CD4-positive, alpha-beta T cell treated with Interleukin-15 for 4 hours (primary cell): ENCODE measurements at regions not wholly inside any gene's neighbourhood (a gene's known extent, or its start where the extent isn't known, plus 50 kb on each side); places are given as distances from the start of the nearest gene placed in this dataset.
"Not testable (repeated sequence)": the region's sequence is repeated elsewhere in the genome, so short reads cannot be mapped to it uniquely, and the experiment has no call there.

ENCODE experiments used
- DNase-seq: peaks from one replicate; pipeline ENCODE4 v3.0.0-alpha.2; 2020; ENCODE audit warnings: low spot score

DNA sequence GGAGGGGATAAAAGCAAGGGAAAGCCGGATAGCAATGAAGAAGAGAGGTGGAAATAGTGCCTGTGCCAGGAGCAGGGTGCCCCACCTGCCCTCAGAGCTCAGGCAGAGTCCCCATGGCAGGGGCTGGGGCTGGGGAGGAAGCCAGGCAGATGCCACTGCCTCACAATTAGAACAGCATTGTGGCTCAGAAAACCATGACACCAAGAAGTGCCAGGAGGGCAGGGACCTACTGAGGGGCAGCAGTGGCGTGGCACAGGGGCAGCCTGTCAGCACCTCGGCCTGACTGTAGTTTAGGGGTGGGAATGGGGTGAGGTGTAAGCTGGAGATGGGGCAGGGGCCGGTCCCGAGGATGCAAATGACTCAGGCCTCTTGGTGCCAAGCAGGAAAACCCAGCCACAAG, 532.1 kb upstream of the B3GAT1 start:
- DNase-seq, result no peak

DNA sequence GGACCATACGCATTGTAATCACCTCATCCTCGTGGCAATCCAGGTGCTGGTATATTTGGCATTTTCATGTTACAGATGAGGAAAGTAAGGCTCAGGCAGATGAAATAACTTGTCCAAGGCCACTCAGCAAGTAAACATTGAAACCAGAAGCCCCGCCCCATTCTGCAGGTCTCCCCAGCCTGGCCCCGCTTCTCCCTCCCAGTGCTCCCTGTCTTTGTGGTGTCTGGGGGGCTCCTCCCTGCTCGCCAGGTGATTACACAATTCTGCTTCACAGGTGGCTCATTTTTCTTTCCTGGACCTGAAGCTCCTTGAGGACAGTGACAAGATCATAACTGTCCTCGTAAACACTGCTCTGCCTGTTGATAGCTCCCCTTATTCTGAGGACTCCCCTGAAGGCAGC, 531.5 kb upstream of the B3GAT1 start:
- DNase-seq, result no peak

DNA sequence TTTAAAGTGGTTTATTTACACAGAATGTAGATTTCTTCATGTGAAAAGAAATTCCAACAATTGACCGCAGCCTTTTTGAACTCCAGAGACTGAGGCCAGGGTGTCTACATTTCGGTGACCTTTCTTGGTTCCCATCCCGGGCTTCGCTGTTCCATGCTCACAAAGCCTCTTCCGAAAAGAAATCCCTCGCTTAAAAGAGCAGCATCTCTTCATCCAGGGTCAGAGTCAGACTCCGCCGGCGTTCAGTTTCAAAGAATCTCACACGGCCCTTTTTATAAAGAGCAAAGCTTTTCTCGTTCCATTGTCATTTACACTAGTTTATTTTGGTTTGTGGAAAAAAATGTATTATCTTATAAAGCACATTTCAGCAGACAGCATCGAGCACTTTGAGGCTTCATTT, 530.6 kb upstream of the B3GAT1 start:
- DNase-seq, result no peak

DNA sequence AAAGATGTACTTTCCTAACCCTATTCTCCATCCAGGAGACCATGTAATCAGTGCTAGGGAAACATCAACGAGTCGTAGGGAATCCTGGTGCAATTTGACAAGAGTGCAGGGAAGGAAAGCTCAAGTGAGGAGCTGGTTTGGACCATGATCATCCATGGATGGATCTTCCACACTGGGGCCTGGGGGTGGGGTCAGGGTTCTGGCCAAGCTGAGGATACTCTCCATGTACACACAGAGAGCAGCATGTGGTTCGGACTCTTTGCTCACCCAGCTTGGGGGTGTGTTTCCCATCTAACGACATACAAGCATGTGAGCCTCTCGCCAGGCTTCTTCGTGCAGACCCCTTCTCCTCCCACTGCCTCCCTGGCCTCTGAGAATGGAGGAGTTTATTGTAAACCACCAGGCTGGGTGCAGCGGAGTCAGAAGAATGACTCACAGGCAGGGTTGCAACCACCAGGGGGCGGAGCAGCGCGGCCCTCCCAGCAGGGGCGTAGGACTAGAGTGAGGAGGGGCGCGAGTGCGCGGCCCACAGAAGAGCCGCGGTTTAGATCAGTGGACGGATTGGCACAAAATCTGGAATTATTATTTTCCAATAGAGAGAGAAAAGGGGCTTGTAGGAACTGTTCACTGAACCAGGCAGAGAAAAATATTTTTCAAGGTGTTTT, 530.0 kb upstream of the B3GAT1 start:
- not testable (repeated sequence) for DNase-seq

DNA sequence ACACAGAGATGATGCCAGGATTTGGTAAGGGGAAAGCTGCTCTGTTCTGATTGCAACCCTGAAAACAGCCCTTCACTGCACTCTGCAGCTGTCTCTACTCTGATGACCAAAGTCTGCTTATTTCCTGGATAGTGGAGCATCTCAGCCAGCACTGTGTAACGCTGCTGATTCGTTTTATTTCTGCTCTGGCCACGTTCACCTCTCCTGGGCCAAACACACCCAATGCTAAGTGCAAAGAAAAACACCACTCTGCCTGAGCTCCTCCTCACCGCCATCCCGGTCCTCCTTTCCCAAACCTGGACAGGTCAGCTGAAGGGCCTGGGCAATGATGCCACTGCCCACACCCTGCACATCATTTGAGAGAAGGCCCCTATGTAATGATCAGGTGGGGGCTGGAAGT, 529.3 kb upstream of the B3GAT1 start:
- no peak for DNase-seq

DNA sequence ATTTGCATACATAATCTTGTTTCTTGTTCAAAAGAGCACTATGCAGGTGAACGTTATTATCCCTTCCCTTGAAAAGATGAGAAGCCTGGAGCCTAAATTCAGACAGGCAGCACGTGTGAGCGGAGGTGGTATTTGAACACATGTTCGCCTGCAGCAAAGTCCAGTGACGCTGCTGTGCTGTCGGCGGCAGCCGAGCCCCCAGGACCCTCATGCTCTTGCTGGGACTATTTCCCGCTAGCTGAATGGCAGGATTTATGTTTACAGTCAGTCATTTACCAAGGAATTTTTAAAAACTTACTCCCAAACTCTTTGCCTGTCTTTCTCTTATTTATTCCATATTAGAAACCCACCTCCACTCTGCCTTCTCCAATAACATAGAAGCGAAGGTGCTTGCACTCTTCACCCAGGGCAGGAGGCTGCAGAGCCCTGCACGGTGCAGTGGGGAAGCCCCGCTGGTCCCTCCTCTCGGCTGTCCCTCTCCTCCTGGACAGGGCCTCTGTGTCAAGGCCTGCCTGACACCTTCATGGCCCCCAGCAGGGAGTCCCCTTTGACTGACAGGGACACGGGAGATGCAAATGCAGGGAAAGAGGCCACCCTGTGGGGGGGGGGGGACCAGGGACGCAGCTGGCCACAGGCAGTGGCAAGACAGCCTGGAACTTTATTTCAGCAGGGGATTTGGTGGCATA, 528.5 kb upstream of the B3GAT1 start:
- no peak for DNase-seq

DNA sequence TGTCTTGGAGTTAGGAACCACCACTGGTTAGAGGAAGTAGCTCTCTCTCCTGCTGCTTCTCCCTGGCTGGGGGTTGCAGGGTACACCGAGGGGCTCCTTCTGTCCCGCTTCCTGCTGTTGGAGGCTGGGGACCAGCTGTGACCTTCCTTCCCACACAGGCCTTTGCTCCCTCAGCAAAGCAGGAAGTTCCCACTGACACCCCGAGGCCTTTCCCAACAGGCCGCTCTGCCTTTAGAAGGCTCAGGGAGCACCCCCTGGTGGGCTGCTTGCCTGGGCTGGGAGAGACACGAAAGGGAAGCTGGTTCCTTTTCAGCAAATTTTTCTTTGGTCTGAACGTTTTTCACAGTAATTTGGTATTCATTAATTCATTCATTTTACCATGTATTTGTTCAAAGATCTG, 527.9 kb upstream of the B3GAT1 start:
- no peak for DNase-seq

DNA sequence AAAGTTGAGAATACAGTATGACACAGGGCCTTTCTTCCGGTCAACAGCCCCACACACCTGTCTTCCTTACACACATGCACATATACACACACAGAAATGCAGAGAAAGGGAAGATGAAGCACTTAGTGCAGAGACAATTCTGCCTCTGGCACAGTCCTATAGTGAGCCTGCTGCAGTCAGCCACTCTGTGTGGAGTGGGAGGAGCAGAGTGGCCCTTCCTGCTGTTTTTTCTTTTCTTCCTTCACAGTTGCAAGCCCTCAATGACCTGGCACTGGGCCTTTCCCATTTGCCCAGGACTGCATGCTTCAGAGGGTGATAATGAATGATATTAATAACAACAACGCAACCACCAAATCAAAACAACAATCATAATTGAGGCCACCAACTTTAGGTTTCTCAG, 527.0 kb upstream of the B3GAT1 start:
- DNase-seq, result no peak

DNA sequence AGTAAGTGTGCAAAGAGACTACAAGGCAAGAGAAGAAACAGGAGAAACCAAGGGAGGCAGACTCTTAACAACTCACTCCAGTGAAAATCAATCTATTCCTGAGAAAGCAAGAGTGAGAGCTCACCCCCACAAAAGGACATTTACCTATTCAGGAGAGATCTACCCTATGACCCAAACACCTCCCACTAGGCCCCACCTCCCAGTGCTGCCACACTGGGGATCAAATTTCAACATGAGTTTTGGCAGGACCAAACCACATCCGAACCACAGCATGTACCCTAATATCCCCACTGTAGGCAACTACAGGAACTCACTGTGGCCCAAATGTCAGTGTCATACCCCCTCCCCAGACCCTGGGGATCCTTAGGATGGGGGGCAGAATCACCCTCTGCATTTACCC, 526.2 kb upstream of the B3GAT1 start:
- no peak for DNase-seq

DNA sequence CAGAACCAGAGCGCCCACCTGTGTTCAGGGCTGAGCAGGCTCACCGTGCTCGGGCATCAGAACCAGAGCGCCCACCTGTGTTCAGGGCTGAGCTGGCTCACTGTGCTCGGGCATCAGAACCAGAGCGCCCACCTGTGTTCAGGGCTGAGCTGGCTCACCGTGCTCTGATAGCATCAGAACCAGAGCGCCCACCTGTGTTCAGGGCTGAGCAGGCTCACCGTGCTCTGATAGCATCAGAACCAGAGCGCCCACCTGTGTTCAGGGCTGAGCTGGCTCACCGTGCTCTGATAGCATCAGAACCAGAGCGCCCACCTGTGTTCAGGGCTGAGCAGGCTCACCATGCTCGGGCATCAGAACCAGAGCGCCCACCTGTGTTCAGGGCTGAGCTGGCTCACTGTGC, 525.2 kb upstream of the B3GAT1 start:
- DNase-seq, result not testable (repeated sequence)

DNA sequence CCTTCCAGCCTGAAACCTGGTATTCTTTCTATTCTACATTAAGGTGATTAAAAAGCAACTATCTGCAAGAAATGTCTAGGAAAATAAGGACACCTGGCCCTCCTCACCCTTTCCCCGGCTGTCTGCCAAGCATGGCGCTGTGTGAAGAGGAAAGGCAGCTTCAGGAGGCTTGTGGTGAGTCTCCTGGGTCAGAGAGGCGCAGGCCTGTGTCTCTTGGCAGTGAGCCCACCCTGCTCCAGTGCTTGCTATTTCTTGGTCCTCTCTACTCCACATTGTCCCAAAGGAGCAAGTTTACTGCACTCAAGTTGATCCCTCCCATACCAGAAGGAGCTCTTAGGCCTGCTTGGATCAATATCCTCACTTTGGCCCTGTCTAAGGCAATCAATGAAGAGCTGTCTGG, 520.7 kb upstream of the B3GAT1 start:
- DNase-seq, result no peak

DNA sequence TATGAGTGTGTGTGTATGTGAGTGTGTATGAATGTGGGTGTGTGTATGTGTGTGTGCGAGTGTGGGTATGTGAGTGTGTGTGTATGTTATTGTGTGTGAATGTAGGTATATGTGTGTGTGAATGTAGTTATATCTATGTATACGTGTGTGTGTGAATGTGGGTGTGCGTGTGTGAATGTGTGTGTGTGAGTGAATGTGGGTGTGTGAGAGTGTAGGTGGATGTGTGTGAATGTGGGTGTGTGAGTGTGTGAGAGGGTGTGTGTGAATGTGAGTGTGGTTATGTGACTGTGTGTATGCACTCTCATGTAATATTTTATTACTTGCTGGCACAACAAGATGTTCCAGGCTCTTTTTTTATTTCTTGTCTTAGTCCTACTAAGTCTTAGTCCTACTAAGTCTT, 513.4 kb upstream of the B3GAT1 start:
- DNase-seq, result no peak

DNA sequence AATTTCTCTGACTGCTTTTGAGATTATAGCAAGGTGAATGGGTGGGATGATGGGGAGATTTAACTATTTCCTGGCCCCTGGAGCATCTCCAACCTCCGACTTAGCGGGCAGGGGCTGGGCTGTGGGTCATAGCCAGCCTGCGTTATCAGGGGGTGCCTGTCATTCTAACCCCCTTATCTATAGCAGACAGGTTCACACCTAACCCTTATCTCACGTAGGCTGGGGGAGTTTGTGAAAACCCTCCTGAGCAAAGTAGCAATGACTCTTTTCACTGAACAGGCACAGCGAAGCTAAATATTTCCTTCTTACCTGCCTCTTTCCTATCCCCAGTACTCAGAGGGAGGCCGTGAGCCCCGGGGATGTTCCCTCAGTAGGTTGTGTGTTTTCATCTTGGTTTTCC, 511.4 kb upstream of the B3GAT1 start:
- DNase-seq, result no peak

DNA sequence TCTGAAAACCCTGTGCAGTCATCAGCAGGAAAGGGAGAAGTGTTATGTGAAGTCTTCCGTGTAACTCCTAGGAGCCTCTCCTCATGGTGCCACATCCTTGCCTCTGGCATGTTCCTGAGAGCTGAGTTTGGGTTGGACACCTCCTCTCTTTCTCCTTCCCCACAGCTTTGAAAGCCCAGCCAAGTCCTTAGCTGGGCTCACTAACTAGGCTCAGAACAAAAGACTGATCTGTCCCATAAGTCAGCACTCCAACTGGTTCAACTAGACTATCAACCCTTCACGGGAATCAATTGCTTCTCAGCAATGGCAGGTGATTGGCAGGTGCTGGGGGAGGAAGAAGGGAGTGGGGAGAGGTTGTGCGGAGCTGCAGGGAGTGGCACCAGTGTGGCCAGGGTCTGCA, 509.9 kb upstream of the B3GAT1 start:
- DNase-seq, result no peak

DNA sequence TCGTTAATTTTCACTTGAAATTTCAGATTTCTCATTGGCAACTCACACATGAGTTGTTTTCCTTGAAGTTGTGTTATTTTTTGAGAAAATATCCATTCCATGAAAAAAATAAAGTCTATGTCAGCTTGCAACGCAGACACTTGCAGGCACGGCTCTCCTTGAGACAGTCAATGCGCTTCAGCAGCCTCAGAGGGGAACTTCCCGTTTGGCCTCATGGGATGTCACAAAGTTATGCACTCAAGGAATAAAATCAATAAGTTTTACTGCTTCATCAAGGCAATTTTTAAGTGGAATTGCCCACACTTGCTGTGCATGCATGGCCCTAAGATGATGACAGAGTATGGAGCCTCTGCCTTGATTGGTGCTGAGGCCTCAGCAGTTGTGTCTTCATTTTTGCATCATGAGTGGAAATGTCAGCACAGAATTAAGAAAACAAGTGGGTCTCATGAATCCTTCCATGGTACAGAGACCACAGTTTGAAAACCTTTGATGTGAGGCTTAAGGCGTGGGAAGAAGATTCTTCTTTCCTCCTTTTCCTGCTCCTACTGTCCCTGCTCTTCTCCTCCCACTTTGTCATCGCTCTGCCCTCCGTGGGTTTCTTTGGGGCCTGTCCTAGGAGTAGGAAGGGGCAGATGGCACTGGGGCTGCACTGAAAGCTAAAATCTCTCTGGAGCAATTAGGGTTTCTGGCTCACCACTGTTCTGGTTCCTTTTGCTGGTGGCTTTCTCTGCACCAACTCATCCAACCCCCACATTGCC, 509.0 kb upstream of the B3GAT1 start:
- no peak for DNase-seq

DNA sequence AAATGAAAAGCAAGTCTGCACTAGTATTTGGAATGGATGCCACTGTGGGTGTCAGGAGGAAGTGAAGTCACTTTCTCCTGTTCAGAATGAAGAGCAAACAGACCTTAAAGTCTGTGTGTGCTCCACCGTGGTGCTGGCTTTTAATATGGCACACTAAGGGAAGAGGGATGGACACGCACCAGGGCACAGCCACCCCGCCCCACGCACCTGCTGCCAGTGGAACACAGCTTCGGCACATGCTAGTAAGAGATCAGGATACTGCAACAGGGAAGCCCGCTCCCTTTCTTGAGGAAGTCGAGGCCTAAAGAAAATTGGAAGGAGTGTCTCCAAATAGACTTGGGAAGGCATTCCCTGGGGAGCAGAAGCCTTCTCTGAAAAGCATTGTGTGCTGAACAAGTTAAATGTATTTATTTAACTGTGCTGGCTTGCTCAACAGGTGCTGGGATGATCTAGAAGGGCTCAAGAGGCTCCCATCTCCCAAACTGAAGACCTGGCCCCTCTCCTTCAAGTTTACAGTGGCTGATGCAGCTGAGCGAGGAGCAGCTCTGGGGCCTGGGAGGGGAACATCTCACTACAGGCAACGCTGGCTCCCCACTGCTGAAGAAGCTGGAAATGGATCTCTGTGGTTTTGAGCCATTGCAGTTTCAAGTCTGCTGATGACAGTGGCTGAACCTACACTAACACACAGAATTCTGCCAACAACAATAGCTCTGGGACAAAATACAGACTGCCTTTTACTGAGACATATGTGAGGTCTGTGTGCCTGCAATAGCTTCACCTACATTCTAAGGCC, 504.6 kb upstream of the B3GAT1 start:
- no peak for DNase-seq

DNA sequence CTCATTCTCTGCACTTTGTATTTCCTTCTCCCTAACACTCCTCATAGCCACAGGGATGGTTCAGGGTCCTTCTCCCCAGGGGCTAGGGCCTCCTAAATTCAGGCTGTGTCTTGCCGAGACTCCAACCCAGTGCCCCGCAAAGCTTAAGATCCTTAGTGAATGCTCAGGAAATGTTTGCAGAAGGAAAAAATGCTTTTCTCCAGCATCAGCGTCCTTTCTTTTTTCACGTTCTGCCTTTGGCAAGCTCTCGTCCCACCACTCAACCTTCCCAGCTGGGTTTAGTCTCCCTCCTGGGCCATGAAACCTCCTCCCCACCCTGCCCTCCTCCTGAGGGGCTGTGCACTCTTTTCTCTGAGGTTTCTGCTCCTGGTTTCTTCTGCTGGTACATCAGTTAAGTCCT, 503.8 kb upstream of the B3GAT1 start:
- no peak for DNase-seq

DNA sequence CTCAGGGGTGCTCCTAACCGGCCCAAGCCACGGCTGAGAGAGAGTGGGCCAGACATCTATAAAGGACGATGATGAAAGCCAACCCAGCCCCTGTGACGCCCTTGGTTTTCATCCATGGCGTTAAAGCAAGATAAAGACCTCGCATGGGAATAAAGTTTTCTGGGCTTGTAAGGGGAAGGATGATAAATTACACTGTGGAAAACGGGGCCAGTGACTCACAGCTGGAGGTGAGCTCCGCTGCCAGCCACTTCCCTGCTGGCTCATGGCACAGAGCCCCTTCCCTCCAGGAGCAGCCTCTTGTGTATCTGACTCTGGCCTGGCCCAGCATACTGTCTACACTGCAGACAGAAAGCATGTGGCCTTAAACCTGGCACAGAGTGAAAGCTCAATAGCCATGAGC, 503.2 kb upstream of the B3GAT1 start:
- no peak for DNase-seq

DNA sequence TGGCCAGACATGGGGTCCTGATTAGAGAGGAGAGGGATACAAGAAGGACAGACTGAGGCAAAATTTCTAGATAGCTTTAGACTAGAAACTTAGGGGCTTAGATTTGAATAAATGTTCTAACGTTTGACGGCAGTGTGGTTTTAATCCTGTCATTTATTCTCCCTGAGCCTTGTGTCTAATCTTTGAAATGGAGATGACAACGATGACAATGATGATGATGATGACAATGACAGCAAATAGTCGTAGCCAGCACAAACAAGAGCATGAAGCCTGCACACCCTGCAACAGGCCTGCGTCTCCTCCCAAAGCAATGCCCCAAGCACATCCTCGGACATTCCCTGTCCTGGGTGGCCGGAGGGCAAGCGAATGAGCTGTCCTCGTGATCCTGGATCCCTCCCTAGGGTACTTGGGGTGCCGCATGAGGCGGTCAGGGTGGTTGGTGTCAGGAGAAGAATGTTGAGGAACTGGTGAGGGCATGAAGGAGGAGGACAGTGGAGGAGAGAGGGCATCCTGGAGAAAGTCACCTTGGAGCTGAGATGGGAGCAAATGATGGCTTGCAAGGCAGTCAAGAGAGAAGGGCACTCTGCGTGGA, 502.1 kb upstream of the B3GAT1 start:
- no peak for DNase-seq

DNA sequence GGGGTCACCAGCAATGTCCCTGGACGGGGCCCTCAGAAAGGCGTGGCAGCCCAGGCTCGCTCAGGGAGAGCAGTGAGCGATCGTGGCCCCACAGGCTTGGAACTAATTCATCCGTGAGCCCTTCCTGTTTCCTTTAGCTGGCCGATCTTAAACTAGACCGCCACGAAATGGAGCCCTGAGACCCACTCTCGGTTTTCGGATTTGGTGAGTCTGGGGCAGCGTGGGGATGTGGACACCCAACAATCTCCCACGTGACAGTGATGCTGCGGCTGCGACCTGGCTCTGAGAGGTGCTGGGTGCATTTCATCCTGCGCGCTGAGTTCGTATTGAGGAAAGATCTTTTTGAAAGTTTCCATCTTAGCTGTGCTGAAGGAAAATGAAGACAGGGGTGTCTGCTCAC, 501.3 kb upstream of the B3GAT1 start:
- DNase-seq, result no peak

DNA sequence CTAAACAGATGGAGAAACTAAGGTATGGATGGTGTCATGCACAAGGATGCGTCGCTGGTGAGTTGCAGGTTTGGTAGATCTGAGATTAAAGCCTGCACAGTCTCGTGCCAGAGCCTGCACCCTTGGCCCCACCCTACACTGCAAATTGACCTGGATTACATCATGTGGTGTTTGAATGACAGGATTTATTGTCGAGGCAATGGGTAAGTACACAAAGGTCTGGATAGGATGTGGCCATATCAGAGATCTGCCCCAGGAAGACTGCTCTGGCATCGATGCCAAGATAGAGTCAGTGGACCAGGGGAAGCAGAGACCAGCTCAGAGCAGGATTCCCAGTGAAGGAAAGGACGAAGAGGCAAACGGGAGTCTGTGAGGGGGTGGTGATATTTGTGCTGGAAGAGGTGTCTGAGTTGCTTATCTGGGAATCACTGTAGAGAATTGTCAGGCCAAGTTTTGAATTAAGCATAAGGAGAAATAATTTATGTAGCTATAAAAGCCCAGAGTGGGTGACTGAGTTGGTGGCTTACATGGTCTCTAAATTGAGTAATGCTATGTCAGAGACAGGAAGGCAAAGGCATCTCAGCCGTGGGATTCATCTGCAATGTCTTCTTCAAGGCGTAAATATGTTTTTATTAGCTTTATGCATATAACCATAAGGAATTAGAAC, 499.6 kb upstream of the B3GAT1 start:
- no peak for DNase-seq

DNA sequence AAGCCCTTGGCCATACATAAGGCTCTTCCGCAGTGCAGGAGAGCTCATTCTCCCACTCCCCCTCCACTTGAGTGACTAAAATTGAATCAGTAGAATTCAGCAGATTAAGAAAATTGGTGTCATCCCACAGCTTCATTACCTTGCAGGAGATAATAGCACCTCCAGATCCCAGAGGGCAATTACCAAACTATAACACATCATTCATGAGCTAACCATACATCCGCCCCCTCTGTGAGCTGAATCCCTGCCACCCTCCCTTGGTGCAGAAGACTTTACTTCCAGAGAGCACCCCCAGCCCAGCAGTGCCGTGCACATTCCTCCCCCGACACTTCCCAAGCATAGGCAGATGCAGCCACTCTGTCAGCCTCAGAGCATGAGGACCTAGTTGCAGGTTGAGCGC, 496.5 kb upstream of the B3GAT1 start:
- DNase-seq, result no peak
